ENCODE measurements at regions not wholly inside any gene's neighbourhood (a gene's known extent, or its start where the extent isn't known, plus 50 kb on each side); places are given as distances from the start of the nearest gene placed in this dataset. TPM values are rescaled to one million over a fixed set of nuclear protein-coding genes. Genes with fewer than 3 reads are reported as not detected.

- DNase-seq (ENCODE audit: low read depth): peak; percentile 85
Observed at GRCh38 chr13:44318161-44318560, 55.5 kb upstream of the SERP2 start.

GRCh38 chr13:44320611-44321010 lies 53.0 kb upstream of the SERP2 start:
- no peak for DNase-seq (ENCODE audit: low read depth)

GRCh38 chr13:44321961-44322360 lies 51.7 kb upstream of the SERP2 start:
- DNase-seq (ENCODE audit: low read depth): no peak

- DNase-seq (ENCODE audit: low read depth): no peak
Observed at GRCh38 chr13:44322928-44323327, 50.7 kb upstream of the SERP2 start.

GRCh38 chr13:44323754-44324153 lies 49.9 kb upstream of the SERP2 start:
- DNase-seq (ENCODE audit: low read depth): no peak

Small RNAs in the stretch of these regions (microRNA-seq; reads per million reads assigned to microRNA genes)
- gene MIR8079: not detected
